ENCODE measurements at regions not wholly inside any gene's neighbourhood (a gene's known extent, or its start where the extent isn't known, plus 50 kb on each side); places are given as distances from the start of the nearest gene placed in this dataset.
"Not testable (repeated sequence)": the region's sequence is repeated elsewhere in the genome, so short reads cannot be mapped to it uniquely, and the experiment has no call there.

DNA sequence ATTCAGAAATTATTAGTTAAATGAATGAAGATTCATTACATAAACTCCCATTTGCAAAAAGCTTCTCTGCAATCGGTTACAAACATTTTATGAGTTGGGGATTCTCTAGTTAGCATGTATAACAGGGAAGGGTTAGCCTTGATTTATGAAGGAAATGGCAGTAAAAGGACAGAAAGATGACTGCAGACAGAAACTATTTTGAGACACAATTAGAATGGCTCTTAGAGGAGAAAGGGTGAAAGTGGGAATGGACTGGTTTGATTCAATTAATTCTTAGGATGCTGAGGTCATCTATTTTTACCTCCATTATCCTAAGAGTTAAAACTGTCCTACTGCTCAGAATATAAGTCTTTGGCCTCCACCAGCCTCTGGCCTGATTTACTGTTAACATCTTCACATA is 250.8 kb upstream of the DLGAP1 start:
- no peaks in the 10 kb centered on the region for H3K27me3 ChIP-seq
- TF ChIP-seq, protein P1, sequence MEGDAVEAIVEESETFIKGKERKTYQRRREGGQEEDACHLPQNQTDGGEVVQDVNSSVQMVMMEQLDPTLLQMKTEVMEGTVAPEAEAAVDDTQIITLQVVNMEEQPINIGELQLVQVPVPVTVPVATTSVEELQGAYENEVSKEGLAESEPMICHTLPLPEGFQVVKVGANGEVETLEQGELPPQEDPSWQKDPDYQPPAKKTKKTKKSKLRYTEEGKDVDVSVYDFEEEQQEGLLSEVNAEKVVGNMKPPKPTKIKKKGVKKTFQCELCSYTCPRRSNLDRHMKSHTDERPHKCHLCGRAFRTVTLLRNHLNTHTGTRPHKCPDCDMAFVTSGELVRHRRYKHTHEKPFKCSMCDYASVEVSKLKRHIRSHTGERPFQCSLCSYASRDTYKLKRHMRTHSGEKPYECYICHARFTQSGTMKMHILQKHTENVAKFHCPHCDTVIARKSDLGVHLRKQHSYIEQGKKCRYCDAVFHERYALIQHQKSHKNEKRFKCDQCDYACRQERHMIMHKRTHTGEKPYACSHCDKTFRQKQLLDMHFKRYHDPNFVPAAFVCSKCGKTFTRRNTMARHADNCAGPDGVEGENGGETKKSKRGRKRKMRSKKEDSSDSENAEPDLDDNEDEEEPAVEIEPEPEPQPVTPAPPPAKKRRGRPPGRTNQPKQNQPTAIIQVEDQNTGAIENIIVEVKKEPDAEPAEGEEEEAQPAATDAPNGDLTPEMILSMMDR (IDR thresholded peaks at IDR 0.05; ENCODE audit: low read depth, low read length), result no peak
- no peaks in the 10 kb centered on the region for H3K9me3 ChIP-seq
- H3K4me1 ChIP-seq, result no peaks in the 10 kb centered on the region
- H3K4me3 ChIP-seq (ENCODE audit: low read depth, low read length), result no peak overlapping the region
- no peaks in the 10 kb centered on the region for H3K36me3 ChIP-seq
- DNase-seq, result no peak

DNA sequence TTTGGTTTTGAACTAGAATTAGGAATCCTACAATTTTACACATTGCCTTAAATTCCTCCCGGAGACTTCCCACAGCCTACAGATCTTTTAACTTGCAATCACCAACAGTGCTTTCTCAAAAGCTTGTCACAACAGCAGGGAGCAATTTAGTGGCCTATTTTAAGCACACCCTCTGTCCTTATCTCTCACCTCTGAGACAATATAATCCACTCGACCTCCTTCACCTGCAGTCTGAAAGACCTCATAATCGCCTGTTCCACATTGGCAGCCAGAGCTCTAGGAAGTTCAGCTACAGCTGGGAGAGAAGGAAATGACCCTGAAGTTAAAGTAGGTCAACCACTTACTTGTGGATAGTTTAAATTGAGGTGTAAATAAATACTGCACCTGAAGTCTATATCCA is 249.7 kb upstream of the DLGAP1 start:
- no peak overlapping the region for H3K4me3 ChIP-seq (ENCODE audit: low read depth, low read length)
- DNase-seq, result no peak
- H3K27me3 ChIP-seq, result no peaks in the 10 kb centered on the region
- H3K9me3 ChIP-seq, result no peaks in the 10 kb centered on the region
- H3K36me3 ChIP-seq, result no peaks in the 10 kb centered on the region
- TF ChIP-seq, protein P1 (IDR thresholded peaks at IDR 0.05; ENCODE audit: low read depth, low read length), result no peak
- H3K4me1 ChIP-seq, result no peaks in the 10 kb centered on the region

DNA sequence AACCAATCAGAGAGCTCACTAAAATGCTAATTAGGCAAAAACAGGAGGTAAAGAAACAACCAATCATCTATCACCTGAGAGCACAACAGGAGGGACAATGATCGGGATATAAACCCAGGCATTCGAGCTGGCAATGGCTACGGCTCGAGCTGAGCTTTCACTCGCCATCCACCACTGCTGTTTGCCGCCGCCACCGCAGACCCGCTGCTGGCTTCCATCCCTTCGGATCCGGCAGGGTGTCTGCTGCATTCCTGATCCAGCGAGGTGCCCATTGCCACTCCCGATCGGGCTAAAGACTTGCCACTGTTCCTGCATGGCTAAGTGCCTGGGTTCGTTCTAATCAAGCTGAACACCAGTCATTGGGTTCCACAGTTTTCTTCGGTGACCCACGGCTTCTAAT is 236.7 kb upstream of the DLGAP1 start:
- no peaks in the 10 kb centered on the region for H3K27me3 ChIP-seq
- TF ChIP-seq, protein P1 (IDR thresholded peaks at IDR 0.05; ENCODE audit: low read depth, low read length), result no peak
- no peaks in the 10 kb centered on the region for H3K4me1 ChIP-seq
- H3K36me3 ChIP-seq, result no peaks in the 10 kb centered on the region
- no peak overlapping the region for H3K4me3 ChIP-seq (ENCODE audit: low read depth, low read length)
- H3K9me3 ChIP-seq, result no peaks in the 10 kb centered on the region
- DNase-seq, result no peak

DNA sequence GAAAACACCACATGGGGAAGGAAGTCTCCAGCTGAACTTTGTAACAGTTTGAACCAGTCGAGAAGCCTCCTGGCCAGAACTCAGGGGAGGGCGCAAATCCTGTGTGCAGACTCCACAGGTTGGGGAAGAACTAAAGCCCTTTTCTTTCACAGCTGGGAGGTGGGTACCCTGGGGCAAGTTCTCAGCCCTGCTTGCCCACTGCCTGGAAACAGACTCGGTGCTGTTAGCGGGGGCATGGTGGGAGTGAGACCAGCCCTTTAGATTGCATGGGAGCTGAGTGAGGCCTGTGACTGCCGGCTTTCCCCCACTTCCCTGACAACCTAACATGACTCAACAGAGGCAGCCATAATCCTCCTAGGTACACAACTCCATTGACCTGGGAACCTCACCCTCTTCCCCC is 223.6 kb upstream of the DLGAP1 start:
- not testable (repeated sequence) for H3K36me3 ChIP-seq, H3K27me3 ChIP-seq

DNA sequence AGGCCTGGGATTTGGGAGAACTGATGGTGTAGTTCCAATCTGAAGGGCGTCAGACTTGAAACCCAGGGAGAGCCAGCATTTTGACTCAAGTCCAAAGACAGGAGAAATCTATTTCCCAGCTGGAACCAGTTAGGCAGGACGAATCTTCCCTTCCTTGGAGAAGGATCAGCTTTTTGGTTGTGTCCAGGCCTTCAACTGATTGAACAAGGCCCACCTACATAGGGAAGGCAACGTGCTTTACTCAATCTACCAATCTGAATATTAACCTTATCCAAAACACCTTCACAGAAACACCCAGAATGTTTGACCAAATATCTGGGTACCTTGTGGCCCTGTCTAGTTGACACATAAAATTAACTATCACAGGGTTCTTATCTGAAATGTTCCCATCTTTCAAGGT is 221.9 kb upstream of the DLGAP1 start:
- Histone ChIP-seq H3K4me1 (no peaks in the 10 kb centered on the region), H3K27me3 (no peaks in the 10 kb centered on the region), H3K36me3 (no peaks in the 10 kb centered on the region), H3K4me3 (ENCODE audit: low read depth, low read length) (no peak overlapping the region), H3K9me3 (no peaks in the 10 kb centered on the region)
- DNase-seq, result no peak
- TF ChIP-seq, protein P1 (IDR thresholded peaks at IDR 0.05; ENCODE audit: low read depth, low read length), result no peak

More for the DNA sequence above, 223.6 kb upstream of the DLGAP1 start:
- not testable (repeated sequence) for H3K4me3 ChIP-seq (ENCODE audit: low read depth, low read length); H3K9me3 ChIP-seq; H3K4me1 ChIP-seq; DNase-seq

DNA sequence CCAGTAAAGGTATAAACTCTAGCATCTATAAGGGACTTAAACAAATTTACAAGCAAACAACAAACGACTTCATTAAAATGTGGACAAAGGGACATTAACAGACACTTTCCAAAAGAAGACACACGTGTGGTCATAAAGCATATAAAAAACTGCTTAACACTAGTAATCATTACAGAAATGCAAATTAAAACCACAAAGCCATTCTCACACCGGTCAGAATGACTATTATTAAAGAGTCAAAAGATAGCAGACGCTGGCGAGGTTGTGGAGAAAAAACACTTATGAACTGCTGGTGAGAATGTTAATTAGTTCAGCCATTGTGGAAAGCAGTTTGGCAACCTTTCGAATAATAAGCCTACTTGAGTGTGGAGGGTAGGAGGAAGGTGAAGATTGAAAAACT is 217.1 kb upstream of the DLGAP1 start:
- H3K4me3 ChIP-seq (ENCODE audit: low read depth, low read length), result no peak overlapping the region
- H3K4me1 ChIP-seq, result no peaks in the 10 kb centered on the region
- TF ChIP-seq, protein P1 (IDR thresholded peaks at IDR 0.05; ENCODE audit: low read depth, low read length), result no peak
- no peaks in the 10 kb centered on the region for H3K9me3 ChIP-seq
- no peaks in the 10 kb centered on the region for H3K36me3 ChIP-seq
- no peaks in the 10 kb centered on the region for H3K27me3 ChIP-seq
- no peak for DNase-seq

DNA sequence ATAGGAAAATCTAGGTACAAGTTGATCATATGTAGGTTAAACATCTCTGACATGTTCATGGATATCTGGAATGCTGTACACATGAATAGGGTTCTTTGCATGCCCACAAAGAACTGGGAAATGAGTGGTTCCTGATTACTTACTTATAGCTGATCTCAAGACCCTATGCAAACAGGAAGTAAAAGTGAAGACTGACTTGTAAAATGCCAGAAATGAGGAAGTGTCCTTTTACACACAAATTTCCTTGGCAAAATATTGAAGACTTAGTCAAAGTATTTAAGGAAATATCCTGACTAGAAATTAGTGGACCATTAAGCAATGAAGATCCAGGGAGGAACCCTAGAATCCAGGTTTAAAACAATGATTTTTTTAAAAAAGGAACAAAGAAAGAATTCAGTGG is 203.7 kb upstream of the DLGAP1 start:
- no peaks in the 10 kb centered on the region for H3K36me3 ChIP-seq
- DNase-seq, result no peak
- no peak overlapping the region for H3K4me3 ChIP-seq (ENCODE audit: low read depth, low read length)
- H3K27me3 ChIP-seq, result no peaks in the 10 kb centered on the region
- no peaks in the 10 kb centered on the region for H3K9me3 ChIP-seq
- TF ChIP-seq, protein P1 (IDR thresholded peaks at IDR 0.05; ENCODE audit: low read depth, low read length), result no peak
- H3K4me1 ChIP-seq, result no peaks in the 10 kb centered on the region
